ENCODE measurements at regions not wholly inside any gene's neighbourhood (a gene's known extent, or its start where the extent isn't known, plus 50 kb on each side); places are given as distances from the start of the nearest gene placed in this dataset.

GRCh38 chr1:11342621-11343032 is 69.6 kb downstream of the UBIAD1 start:
- no peak overlapping the region for H2AFZ ChIP-seq (ENCODE audit: low read length)
- TF ChIP-seq CTCF (IDR thresholded peaks at IDR 0.05; ENCODE audit: extremely low read depth, low read depth, low read length): no peak
- no peaks in the 10 kb centered on the region for H3K36me3 ChIP-seq (ENCODE audit: insufficient read depth, low read length)
- H3K79me2 ChIP-seq (ENCODE audit: insufficient read depth, low read length): no peaks in the 10 kb centered on the region
- H3K4me3 ChIP-seq (ENCODE audit: insufficient read depth, low read length): no peak overlapping the region
- no peaks in the 10 kb centered on the region for H4K20me1 ChIP-seq (ENCODE audit: insufficient read depth, low read length)
- H3K9me3 ChIP-seq (ENCODE audit: low read depth, low read length): no peaks in the 10 kb centered on the region
- H3K27ac ChIP-seq (ENCODE audit: low read depth, low read length): no peak overlapping the region
- no peak overlapping the region for H3K4me2 ChIP-seq (ENCODE audit: insufficient read depth, low read length)
- peaks cover 47% of the 10 kb centered on the region for H3K27me3 ChIP-seq (ENCODE audit: insufficient read depth, low read length)
- no peaks in the 10 kb centered on the region for H3K4me1 ChIP-seq (ENCODE audit: insufficient read depth, low read length)
- DNase-seq (ENCODE audit: insufficient read length, low spot score, missing footprints): peak; percentile 25

GRCh38 chr1:11345971-11346715 is 73.1 kb downstream of the UBIAD1 start:
- Histone ChIP-seq H2AFZ (ENCODE audit: low read length) (no peak overlapping the region), H3K4me3 (ENCODE audit: insufficient read depth, low read length) (no peak overlapping the region), H3K79me2 (ENCODE audit: insufficient read depth, low read length) (no peaks in the 10 kb centered on the region), H3K36me3 (ENCODE audit: insufficient read depth, low read length) (no peaks in the 10 kb centered on the region), H3K9me3 (ENCODE audit: low read depth, low read length) (no peaks in the 10 kb centered on the region), H3K27ac (ENCODE audit: low read depth, low read length) (no peak overlapping the region), H3K4me1 (ENCODE audit: insufficient read depth, low read length) (no peaks in the 10 kb centered on the region), H3K4me2 (ENCODE audit: insufficient read depth, low read length) (no peak overlapping the region), H4K20me1 (ENCODE audit: insufficient read depth, low read length) (no peaks in the 10 kb centered on the region), H3K27me3 (ENCODE audit: insufficient read depth, low read length) (peaks cover 24% of the 10 kb centered on the region)
- peak; percentile 32 for DNase-seq (ENCODE audit: insufficient read length, low spot score, missing footprints)
- TF ChIP-seq CTCF (IDR thresholded peaks at IDR 0.05; ENCODE audit: extremely low read depth, low read depth, low read length): no peak

- Histone ChIP-seq H3K27ac (ENCODE audit: low read depth, low read length) (no peak overlapping the region), H2AFZ (ENCODE audit: low read length) (no peak overlapping the region), H3K4me1 (ENCODE audit: insufficient read depth, low read length) (no peaks in the 10 kb centered on the region), H4K20me1 (ENCODE audit: insufficient read depth, low read length) (no peaks in the 10 kb centered on the region), H3K4me2 (ENCODE audit: insufficient read depth, low read length) (no peak overlapping the region), H3K4me3 (ENCODE audit: insufficient read depth, low read length) (no peak overlapping the region), H3K36me3 (ENCODE audit: insufficient read depth, low read length) (no peaks in the 10 kb centered on the region), H3K9me3 (ENCODE audit: low read depth, low read length) (no peaks in the 10 kb centered on the region), H3K79me2 (ENCODE audit: insufficient read depth, low read length) (no peaks in the 10 kb centered on the region), H3K27me3 (ENCODE audit: insufficient read depth, low read length) (peaks cover 10% of the 10 kb centered on the region)
- no peak for TF ChIP-seq CTCF (IDR thresholded peaks at IDR 0.05; ENCODE audit: extremely low read depth, low read depth, low read length)
- peak; percentile 75 for DNase-seq (ENCODE audit: insufficient read length, low spot score, missing footprints)
Observed at GRCh38 chr1:11350265-11350664, 77.3 kb downstream of the UBIAD1 start.

- Histone ChIP-seq H3K27ac (ENCODE audit: low read depth, low read length) (no peak overlapping the region), H3K4me2 (ENCODE audit: insufficient read depth, low read length) (no peak overlapping the region), H3K4me1 (ENCODE audit: insufficient read depth, low read length) (no peaks in the 10 kb centered on the region), H3K36me3 (ENCODE audit: insufficient read depth, low read length) (no peaks in the 10 kb centered on the region), H3K4me3 (ENCODE audit: insufficient read depth, low read length) (no peak overlapping the region), H3K9me3 (ENCODE audit: low read depth, low read length) (no peaks in the 10 kb centered on the region), H4K20me1 (ENCODE audit: insufficient read depth, low read length) (no peaks in the 10 kb centered on the region), H3K79me2 (ENCODE audit: insufficient read depth, low read length) (no peaks in the 10 kb centered on the region), H3K27me3 (ENCODE audit: insufficient read depth, low read length) (peaks cover 25% of the 10 kb centered on the region), H2AFZ (ENCODE audit: low read length) (no peak overlapping the region)
- DNase-seq (ENCODE audit: insufficient read length, low spot score, missing footprints): peak; percentile 11
- no peak for TF ChIP-seq CTCF (IDR thresholded peaks at IDR 0.05; ENCODE audit: extremely low read depth, low read depth, low read length)
Observed at GRCh38 chr1:11352058-11352715, 79.2 kb downstream of the UBIAD1 start.
